ENCODE measurements at regions not wholly inside any gene's neighbourhood (a gene's known extent, or its start where the extent isn't known, plus 50 kb on each side); places are given as distances from the start of the nearest gene placed in this dataset.

DNA sequence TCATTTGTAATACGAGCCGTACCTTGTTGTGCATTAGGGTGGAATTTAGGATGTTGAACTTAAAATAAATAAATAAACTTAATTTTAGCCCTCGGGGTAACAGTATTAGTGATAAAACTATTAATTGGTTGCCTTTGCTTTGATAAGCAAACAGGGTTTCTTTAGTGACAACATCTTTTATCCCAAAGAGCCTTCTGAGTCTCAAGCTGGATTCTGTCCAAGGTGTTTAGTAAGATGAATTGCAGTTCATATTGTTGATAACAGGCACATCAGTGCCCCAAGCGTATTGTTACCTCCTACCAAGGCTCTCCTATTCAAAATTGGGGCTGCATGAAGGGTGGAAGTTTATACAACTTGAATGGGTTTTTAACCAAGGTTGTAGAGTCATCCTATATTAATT, 144.4 kb upstream of the CELF2 start:
- DNase-seq = no peak

DNA sequence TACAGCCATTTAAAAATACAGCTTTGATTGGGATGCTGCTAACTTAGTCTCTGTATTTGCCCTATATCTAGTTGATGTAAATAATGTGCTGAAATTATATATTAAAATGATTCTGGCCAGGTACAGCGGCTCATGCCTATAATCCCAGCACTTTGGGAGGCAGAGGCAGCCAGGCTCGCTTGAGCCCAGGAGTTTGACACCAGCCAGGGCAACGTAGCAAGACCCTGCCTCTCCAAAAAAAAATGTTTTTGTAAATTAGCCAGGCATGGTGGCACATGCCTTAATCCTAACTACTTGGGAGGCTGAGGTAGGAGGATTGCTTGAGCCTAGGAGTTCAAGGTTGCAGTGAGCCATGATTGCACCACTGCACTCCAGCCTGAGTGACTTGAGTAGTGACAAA, 143.8 kb upstream of the CELF2 start:
- DNase-seq = no peak

DNA sequence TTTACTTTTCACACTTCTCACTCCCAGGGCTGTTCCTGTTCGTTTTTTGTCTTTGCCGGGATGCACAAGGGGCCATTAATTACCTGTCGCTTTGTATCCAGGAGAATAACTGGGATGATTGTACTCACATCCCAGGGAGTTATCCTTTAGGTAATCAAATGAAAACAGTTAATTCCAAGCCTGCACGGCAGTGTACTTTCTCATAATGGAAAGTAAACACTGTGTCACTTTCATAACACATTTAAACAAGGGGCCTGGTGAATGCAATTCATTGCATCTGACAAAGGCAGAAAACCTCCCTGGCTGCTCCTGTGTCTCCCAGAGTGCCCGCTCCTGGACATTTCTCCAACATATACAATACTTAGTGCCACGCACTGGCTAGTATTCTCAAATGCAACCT, 138.7 kb upstream of the CELF2 start:
- no peak for DNase-seq

DNA sequence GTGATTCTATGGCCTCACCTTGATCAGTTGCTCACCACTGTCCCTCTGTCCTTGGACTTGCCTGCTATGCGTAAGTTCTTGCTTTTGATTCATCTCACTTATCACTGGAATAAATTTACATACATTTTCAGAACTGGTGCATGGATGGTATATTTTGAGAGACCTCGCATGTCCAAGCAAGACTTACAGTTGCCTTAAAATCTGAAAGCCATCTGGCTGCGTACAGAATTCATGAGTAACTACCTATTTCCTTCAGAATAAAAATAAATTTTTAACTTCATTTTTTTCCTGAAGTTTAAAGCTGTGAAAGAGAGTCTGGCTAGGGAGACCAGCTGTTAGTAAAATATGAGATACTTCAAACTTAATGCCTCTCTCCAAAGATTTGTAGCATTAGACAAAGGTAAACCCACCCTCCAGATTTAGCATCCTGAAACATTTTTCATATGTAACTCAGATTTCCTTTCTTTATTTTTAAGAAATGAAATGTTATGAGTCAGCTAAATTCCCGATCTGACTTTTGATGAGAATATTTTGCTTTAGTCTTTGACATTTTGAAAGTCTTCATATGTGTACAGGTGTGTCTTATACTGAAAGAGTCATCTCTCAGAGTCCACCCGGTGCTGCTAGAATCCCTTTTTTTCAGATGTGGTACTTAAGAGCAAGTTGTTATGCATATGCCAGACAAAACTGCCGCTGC, 136.4 kb upstream of the CELF2 start:
- no peak for DNase-seq

DNA sequence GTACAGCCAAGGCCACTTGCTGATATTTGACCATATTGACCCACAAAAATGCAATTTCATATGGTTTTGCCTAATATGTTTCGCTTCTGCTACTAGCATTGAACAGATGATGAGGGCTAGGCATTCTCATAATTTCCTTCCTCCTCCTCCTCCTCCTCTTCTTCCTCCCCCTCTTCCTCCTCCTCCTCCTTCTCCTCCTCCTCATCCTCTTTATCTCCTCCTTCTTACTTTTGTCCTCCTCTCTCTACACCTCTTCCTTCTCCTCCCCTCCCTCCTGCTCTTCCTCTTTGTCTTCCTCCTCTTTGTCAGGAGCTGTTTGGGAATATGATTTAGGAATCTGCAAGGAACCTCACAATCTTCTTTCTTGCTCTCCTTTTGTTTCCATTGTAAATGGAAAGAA, 133.9 kb upstream of the CELF2 start:
- no peak for DNase-seq

DNA sequence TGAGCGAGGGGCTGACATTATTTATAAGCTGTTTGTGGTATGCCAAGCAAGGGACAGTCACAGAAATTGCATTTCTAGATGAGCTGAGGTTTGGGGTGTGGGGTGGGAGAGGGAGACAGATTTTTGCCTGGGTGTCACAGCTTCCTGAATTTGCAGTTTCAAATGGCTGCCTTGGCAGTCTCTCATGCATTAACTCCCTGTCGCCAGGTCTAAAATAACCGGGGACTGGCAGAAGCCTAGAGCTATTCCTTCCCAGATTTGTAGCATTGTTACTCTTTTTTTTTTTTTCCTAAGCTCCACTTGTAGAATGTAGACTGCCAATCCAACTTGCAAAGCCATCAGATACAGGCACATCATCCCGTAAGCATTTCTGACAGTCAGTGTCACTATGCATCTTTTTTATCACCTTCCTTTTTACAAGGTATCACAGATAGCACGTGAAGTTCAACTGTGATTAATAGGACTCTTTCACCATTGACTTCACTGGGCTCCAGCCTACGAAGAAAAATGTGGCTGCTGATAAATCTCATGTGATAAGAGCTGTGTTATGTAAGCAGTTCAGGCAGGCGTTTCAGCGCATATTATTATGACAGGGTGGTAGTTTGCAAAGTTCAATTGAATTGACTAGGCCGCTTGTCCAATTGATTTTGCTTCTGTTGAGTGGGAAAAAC, 130.7 kb upstream of the CELF2 start:
- DNase-seq = no peak

DNA sequence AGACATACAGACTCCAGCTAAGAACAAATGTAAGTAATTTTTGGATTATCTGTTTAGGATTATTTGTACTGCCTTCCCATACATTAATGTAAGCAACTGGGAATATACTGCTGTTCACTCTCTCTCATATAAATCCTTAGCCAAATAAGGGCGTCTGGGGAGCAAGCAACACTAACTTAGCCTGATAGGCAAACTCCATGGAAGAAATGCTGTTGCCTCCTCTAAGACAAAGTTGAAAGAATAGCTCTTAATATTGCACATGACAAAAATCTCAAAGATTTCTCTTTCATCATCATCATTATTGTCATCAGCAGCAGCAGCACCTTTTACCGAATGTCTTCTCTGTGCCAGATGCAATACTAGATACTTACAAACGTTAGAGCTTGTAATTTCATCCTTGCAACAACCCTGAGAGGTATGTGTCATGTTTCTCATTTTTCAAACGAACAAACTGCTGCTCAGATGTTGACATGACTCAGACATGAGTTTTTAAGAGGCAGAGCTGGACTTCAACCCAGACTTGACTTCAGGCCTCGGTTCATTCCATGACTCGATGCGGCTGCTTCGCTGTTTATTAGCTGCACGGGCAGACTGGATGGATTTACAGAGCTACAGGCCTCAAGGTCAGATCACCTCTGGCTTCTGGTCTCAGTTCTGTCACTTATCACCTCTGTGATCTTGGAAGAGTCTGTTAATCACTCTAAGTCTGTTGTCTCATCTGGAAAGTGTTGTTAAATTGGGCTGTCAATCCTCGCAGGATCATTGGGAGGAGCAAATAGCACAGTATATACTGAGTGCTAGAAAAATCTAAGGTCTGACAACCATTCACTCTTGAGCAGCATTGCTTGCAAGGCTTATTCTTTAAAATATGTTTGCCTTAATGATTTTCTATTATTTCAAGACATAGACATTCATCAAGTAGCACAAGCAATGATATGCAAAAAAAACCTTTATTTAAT, 126.3 kb upstream of the CELF2 start:
- DNase-seq = no peak

DNA sequence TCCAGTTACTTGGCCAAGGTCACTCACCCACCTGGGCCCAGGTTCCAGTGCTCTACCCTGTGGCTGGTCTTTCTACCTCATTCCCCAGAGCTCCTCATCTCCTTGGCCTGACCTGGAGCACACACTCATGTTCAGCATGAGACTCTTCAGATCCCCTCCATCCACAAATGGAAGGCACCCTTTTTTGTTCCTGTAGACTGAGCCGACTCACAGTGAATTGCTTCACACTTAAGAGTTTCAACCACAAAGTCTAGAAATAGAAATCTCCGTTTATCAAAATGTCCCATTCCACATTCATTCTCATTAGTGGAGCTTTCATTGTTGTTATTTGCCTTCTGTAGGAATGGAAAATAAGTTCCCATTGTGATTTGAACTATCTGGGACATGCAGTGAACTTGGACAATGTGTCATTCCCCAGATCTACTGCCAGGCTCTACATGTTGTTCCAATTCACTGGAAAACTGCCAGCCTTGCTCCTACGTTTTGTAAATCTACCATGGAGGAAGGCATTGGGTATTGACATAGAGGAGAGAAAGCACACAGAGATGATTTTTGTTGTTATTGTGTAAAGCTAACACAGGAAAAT, 125.3 kb upstream of the CELF2 start:
- DNase-seq = no peak

DNA sequence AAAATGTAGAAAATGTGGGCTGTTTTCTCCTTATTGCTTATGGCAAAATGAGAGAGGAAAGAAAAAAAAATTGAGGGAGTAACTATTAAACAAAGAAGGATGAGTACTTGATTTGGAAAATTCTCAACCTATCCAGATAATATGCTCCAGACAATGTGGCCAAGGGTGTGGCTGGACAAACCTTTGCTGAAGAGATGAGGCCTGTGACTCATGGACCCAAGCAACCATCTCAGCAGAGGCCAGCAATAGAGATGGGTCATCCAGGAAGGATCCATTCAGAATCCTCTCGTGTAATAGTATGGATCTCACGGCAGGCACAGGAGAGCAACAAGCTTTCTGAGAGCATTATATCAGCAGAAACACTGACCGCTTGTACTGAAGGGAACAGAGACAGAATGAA, 120.3 kb upstream of the CELF2 start:
- no peak for DNase-seq

DNA sequence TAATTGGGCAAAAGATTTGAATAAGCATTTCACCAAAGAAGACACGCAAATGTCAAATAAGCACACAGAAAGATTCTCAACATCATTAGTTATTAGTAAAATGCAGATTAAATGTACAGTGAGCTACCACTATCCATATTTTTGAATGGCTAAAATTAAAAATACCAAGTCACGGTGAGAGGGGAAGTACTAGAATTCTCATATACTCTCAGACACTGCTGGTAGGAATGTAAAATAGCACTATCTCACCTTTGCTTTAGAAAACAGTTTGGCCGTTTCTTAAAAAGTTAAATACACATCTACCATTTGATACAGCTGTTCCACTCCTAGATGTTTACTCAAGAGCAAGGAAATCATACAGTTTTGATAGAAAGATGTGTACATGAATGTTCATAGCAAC, 115.8 kb upstream of the CELF2 start:
- DNase-seq = no peak

DNA sequence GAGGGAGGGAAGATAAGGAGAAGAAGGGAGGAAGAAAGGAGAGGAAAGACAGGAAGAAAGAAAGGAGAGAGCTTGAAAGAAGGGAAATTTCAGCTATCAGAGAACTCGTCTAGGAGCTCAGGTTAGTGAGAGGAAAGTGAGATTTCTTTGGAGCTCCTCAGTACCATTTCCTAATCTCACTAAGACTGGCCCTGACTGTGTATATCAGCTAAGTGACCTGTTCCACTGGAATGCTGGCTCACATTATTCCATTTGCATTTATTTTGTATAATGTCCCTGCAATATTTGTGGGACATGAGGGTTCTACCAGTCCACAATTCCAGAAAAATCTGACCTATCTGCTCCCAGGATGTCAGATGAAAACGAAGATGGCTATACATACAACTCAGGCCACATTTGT, 114.7 kb upstream of the CELF2 start:
- no peak for DNase-seq

DNA sequence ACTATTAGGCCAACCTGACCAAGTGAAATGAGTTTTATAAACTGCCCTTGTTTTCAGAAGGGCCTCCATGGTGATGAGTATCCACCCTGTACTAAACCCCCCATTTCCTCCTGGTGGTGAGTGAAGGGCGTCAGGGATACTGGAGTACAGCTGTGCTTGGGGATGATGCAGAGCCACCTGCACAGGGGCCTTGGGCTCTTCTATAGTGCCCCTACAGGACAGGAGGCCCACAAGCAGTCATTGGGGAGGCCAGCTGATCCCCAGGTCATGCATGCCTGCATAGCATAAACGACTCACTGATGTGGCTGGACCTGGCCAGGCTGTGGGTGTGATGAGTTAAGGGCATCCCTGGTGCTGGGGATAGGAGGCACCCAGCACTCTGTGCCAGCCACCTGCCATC, 114.1 kb upstream of the CELF2 start:
- DNase-seq = no peak

DNA sequence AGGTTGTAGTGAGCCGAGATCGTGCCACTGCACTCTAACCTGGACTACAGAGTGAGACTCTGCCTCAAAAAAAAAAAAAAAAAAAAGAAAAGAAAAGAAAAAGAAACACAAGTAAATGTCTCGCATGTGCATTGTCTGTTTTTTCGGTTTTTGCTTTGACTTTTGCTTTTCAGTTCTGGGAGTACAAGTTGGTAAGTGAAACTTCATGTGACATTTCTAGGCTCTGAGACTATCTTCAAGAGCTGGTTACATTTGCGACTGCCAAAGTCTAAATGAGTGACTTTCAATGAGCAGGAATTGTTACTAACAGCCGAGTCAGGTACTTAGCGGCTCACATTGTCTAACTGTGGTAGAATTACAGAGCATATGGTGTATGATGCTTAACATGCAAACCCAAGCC, 107.0 kb upstream of the CELF2 start:
- DNase-seq = no peak

DNA sequence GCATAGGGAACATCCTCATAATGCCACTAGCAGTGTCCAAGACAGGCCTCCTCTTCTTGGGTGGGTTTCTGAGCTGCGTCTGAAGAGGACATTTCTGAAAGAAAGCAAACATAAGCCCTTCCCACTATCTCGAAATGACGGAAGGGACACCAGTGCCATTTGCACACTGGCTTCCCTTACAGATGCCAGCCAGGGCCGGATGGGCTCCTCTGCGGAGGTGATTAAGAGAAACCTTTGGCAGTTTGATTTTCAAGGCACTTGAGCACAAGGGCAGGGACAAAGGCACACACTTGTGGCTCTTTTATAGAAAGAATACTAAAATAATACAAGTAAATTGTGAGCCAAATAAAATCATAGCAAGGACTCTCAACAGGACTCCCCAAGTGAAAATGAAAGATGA, 106.6 kb upstream of the CELF2 start:
- DNase-seq = no peak

DNA sequence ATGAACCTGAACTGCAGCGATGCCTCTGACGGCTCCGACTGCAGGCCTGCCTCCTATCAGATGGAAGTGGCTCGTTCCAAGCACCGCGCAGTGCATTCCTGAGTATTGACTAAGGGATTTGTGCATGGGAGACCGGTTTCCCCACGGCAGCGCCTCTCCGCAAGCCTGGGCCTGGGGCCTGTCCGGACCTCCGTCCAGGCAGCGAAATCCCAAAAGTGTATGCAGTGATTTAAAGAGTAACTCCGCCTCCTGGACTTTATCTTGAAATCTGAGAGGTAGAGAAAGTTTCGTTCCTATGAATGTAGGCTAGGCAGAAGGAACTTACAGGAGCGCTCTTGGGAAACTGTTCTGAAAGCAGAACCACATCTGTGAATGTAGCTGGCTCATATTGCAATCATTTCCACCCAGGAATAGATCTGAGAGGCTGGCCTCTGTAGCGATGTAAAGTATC, 106.2 kb upstream of the CELF2 start:
- DNase-seq = no peak

DNA sequence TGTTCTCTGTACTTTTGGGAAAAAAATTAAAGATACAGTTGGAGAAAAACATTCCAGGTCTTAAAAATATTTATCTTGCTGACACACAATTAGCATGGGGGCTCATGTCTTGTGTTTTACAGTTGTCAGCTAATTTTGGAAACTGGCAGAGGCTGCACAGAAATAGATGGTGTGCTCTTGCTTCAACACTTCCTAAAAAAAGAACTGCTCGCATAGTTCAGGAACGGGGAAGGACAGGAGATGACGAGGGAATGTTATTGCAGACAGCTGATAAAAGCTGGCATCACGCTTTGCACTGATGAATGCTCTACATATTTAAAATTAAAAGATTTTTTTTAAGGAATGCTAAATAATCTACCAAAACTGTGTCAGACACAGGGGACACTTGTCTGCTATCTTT, 103.5 kb upstream of the CELF2 start:
- no peak for DNase-seq

DNA sequence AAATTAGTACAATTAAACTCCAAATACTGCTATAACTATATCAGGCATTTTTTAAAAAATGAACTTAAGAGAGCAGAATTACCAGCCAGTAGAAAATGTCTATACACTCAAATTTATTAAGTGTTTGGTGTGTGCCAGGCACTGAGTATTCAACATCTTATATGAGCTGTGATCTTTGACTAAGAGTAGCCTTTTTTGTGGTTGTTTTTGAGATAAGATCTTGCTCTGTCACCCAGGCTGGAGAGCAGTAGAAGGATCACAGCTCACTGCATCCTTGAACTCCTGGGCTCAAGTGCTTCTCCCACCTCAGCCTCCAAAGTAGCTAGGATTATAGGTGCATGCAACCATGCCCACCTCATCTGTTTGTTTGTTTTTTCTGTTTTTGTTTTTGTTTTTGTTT, 102.5 kb upstream of the CELF2 start:
- no peak for DNase-seq

DNA sequence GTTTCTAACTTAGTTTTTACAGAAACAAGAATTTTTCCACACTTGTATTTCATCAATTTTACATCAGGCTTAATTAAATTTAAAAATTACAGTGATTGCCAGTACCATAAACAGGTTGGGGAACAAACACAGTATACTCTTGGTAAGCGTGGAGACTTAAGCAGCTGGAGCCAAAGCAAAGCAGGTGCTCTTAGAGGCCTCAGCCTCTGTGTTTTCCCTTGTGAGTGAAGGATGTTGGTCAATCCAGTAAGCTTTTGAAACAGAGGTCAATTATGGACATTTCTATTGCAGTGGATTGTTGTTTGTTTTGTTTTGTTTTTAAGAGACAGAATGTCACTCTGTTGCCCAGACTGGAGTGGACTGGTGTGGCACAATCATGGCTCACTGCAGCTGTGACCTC, 100.6 kb upstream of the CELF2 start:
- DNase-seq = no peak

DNA sequence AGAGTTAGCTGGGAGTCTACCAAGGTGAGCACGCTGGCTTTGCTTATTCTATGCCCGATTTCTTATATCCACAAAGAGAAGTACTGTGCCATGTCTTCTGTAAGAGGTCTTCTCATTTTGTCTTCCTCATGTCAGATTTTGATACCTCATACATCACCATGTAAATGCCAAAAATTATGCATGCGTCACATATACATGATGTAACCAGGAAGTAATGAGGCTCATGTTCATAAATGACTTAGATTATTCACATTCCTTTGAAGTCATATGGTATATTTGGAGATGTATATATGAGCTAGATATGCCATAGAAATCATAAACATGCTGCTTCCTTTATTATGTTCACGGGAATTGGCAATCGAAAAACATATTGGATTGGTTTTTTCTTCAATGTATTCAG, 97.7 kb upstream of the CELF2 start:
- DNase-seq = no peak

DNA sequence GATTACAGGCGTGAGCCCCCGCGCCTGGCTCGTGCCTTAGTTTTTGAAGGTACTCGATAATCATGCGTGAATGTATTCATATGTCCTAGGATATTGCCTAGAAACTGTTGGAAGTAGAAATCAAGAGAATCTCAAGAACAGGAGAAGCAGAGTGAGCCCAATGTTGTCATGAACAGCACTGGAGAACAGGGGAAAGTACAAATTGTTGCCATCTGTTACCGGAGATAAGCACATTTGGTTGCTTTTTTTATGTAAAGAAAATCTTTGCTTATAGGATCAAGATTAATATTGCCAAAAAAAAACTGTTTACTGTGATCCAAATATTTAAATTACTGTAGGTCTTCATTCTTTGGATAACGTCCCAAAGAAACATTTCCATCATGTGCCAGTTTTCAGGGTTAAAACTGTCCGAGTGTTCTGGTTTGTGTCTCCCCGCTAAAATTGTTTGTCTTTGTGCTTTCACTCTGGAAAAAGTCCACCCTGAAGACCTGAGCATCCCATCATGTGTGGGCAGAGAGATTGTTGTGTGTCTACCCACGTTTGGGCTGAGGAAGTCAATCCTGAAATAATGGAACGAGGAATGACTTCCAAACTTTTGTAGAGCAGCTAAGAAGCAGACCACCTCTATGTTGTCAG, 95.7 kb upstream of the CELF2 start:
- no peak for DNase-seq

DNA sequence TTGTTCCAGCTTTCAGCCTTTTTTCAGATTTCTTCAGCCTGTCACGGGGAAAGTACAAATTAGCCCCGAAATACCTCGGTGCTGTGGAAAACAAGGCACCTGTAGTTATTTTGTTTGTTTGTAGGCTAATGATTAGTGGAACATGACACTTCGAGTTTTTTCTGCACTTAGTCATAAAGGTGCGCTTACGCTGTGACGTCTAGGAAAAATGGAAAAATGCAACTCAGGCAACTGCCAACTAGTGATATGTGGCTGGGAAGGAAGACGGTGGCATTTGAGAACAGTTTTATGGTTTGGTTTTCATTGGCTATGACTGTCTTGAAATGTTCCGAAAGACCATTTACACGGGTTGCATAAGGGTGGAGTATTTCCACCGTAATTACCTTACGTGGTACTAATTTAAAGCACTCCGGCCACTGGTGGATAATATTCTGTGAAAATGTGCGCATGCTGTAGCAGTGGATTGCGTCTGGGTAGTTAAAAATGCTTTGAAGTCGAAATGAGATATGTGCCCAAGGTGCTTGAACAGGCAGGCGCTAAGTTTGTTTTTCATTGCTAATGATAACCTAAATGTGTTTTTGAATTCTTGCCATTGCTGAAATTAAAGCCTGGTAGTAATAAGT, 94.5 kb upstream of the CELF2 start:
- no peak for DNase-seq

DNA sequence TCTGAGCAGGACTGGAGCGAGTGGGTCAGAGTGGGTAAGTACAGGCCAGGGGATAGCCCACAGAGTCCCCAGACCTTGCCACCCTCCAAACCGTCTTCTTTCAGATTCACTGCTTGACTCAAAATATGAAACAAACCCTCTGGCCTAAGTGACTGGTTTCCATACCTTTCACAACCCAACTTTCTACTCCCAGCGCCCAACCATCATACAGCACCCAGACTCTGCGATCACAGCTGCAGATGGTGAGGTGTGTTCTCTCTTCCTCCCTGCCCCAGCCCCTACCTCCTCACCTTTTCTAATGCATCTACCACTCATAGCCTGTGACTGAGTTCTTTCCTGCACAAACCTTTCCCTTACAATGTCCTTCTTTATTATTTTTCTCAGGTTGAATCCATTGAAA, 92.0 kb upstream of the CELF2 start:
- DNase-seq = no peak

DNA sequence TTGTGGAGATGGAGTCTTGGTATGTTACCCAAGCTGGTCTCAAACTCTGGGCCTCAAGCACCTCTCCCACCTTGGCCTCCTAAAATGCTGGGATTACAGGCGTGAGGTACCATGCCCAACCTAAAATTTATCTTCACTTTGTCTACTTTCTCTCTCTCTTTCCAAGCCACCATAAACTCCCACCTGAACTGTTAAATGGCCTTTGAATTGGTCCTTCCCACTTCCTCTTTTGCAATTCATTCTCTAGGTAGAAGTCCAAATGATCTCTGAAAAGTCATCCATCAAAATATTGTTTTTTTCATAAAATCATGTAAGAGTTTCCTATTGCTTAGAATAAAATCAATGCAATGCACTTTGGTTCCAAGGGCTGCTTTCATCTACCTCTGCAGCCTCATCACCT, 90.1 kb upstream of the CELF2 start:
- DNase-seq = no peak
